ENCODE measurements at regions not wholly inside any gene's neighbourhood (a gene's known extent, or its start where the extent isn't known, plus 50 kb on each side); places are given as distances from the start of the nearest gene placed in this dataset.

DNA sequence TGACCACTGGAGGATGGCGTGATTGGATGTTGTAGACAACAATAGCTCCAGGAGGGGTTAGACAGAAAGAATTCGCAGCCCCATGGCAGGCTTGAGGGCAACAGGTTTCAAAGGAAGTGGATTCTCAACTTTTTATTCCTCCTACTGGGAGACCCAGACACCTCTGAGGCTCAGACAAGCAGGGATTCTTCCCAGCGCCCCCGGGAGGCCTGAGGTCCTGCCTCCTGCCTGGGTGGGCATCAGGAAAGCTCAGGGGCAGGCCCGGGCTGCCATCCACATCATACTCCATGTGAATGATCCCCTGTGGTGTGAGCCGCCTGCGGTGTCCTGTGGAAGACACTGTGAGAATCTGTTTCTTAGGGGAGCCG, 203.5 kb downstream of the CYP26B1 start:
- TF ChIP-seq GABPA (IDR thresholded peaks at IDR 0.05; ENCODE audit: low read depth) (no peak), POLR2AphosphoS5 (IDR thresholded peaks at IDR 0.05; ENCODE audit: low read depth) (no peak)

Measured in HL-60 (cell line).